Renal cortex interstitium (tissue), 11 donors: ENCODE measurements at regions not wholly inside any gene's neighbourhood (a gene's known extent, or its start where the extent isn't known, plus 50 kb on each side); places are given as distances from the start of the nearest gene placed in this dataset.

ENCODE experiments used
- DNase-seq, 11 donors: peaks; one replicate each; pipeline ENCODE4 v3.0.0-alpha.2; 2013; ENCODE audit warnings: low read depth in 9 of 11, low spot score in 4 of 11; ENCODE audit errors: extremely low read depth in 1 of 11

GRCh38 chr15:91537856-91538255 is 315.7 kb upstream of the SLCO3A1 start:
- no peak for DNase-seq

- no peak for DNase-seq
Observed at GRCh38 chr15:91538782-91539181, 314.7 kb upstream of the SLCO3A1 start.

GRCh38 chr15:91541286-91541685 is 312.2 kb upstream of the SLCO3A1 start:
- DNase-seq: no peak

GRCh38 chr15:91542226-91542625 is 311.3 kb upstream of the SLCO3A1 start:
- no peak for DNase-seq

GRCh38 chr15:91547356-91547755 is 306.2 kb upstream of the SLCO3A1 start:
- no peak for DNase-seq

- DNase-seq: no peak
Observed at GRCh38 chr15:91548549-91548948, 305.0 kb upstream of the SLCO3A1 start.

- no peak for DNase-seq
Observed at GRCh38 chr15:91549581-91549980, 303.9 kb upstream of the SLCO3A1 start.

GRCh38 chr15:91552555-91552954 is 301.0 kb upstream of the SLCO3A1 start:
- no peak for DNase-seq

- DNase-seq: no peak
Observed at GRCh38 chr15:91553196-91553854, 300.2 kb upstream of the SLCO3A1 start.

- DNase-seq: no peak
Observed at GRCh38 chr15:91555312-91555711, 298.2 kb upstream of the SLCO3A1 start.

GRCh38 chr15:91556926-91557325 is 296.6 kb upstream of the SLCO3A1 start:
- no peak for DNase-seq

- no peak for DNase-seq
Observed at GRCh38 chr15:91559066-91559465, 294.4 kb upstream of the SLCO3A1 start.

- no peak for DNase-seq
Observed at GRCh38 chr15:91561371-91562100, 292.0 kb upstream of the SLCO3A1 start.

GRCh38 chr15:91562698-91563097 is 290.8 kb upstream of the SLCO3A1 start:
- no peak for DNase-seq

- no peak for DNase-seq
Observed at GRCh38 chr15:91564631-91565030, 288.9 kb upstream of the SLCO3A1 start.

GRCh38 chr15:91566141-91566540 is 287.4 kb upstream of the SLCO3A1 start:
- DNase-seq: no peak

GRCh38 chr15:91568036-91568435 is 285.5 kb upstream of the SLCO3A1 start:
- DNase-seq: no peak

GRCh38 chr15:91572110-91572509 is 281.4 kb upstream of the SLCO3A1 start:
- no peak for DNase-seq

- no peak for DNase-seq
Observed at GRCh38 chr15:91576096-91576495, 277.4 kb upstream of the SLCO3A1 start.

- no peak for DNase-seq
Observed at GRCh38 chr15:91578511-91578910, 275.0 kb upstream of the SLCO3A1 start.

GRCh38 chr15:91584895-91585294 is 268.6 kb upstream of the SLCO3A1 start:
- no peak for DNase-seq
